Peyer's patch (tissue), 4 donors: ENCODE measurements at regions not wholly inside any gene's neighbourhood (a gene's known extent, or its start where the extent isn't known, plus 50 kb on each side); places are given as distances from the start of the nearest gene placed in this dataset.

Experiments used
- CTCF ChIP-seq, 6 experiments: fragments of 450-650 bp in 4 of 6; fragments of 200-600 bp in 2 of 6; sonication (generic) in 1 of 6; IDR thresholded peaks; one replicate each; pipeline ENCODE4 v1.5.1; 2017 to 2019; ENCODE audit warnings: antibody characterized with exemption in 6 of 6, mild to moderate bottlenecking in 3 of 6, moderate library complexity in 1 of 6
- POLR2A ChIP-seq, 2 donors: fragments of 450-650 bp; IDR thresholded peaks; one replicate each; pipeline ENCODE4 v1.5.1; 2017; ENCODE audit warnings: antibody characterized with exemption in 2 of 2, mild to moderate bottlenecking in 2 of 2, moderate library complexity in 2 of 2

GRCh38 chr5:23631302-23632045, 124.1 kb downstream of the PRDM9 start:
- TF ChIP-seq CTCF (IDR thresholded peaks at IDR 0.05) (no peak), POLR2A (IDR thresholded peaks at IDR 0.05) (no peak)
